ENCODE measurements at regions not wholly inside any gene's neighbourhood (a gene's known extent, or its start where the extent isn't known, plus 50 kb on each side); places are given as distances from the start of the nearest gene placed in this dataset.
"Not testable (repeated sequence)": the region's sequence is repeated elsewhere in the genome, so short reads cannot be mapped to it uniquely, and the experiment has no call there.

DNA sequence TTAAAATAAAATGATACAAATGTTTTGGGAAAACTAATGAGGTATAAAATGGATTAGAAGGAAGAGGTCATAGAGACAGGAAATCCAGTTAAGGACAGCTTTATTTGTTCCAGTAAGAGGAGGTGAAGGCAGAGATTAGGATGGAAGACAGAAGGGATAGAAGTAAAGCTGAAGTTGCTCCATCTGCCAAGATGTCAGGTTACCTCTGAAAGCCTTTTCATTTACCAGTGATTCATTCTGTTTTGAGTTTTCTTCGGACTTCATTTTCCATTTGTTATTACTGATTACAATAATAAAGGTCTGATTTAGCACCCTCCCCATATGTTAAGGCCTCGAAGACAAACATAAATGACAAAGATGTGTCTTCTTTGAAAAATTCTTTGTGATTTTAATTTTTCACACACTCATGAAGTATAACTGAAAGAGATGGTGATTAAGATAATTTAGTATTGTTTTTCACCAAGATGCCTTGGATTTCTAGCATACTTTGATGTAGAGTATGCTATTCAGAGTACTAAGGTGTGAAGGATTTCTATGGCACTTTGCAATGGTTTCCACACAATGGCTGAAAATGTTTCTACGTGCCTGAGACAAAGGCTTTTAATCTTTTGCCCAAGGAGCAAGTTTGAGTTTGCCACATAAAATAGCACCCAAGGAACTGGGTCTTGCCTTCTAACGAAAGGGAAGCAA, 75.4 kb upstream of the PLAAT1 start:
- no peak for TF ChIP-seq ZNF274 (IDR thresholded peaks at IDR 0.05; ENCODE audit: low read depth, low read length)
- TF ChIP-seq SUZ12 (IDR thresholded peaks at IDR 0.05; ENCODE audit: extremely low read depth, insufficient read depth, insufficient read length) = no peak
- Histone ChIP-seq H3K27me3 (ENCODE audit: insufficient read depth, insufficient read length) (no peaks in the 10 kb centered on the region), H3K9ac (ENCODE audit: insufficient read length, low read depth) (no peak overlapping the region), H3K4me1 (ENCODE audit: insufficient read depth, insufficient read length) (no peaks in the 10 kb centered on the region), H3K4me3 (ENCODE audit: insufficient read length, low read depth) (no peak overlapping the region), H3K9me3 (ENCODE audit: insufficient read depth, low read length) (no peaks in the 10 kb centered on the region), H3K36me3 (ENCODE audit: insufficient read depth, insufficient read length, low read length) (no peaks in the 10 kb centered on the region)
- DNase-seq (ENCODE audit: low read depth, low spot score) = no peak

GRCh38 chr3:193168931-193169330, 72.1 kb upstream of the PLAAT1 start:
- H3K4me1 ChIP-seq (ENCODE audit: insufficient read depth, insufficient read length) = no peaks in the 10 kb centered on the region

DNA sequence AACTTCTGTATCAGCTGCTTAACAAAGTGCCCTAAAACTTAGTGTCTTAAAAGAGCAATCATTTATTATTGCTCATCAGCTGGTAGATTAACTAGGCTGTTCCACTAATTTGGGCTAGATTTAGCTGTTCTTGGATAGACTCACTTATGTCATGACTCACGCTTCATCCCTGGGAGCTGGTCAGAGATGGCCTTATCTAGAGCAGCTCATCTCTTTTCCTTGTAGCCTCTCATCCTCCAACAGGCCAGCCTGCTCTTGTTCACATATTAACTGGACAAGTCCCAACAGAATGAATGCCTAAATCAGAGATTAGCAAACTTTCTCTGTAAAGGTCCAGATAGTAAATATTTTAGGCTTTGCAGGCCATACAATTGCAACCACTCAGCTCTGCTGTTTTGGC, 66.9 kb upstream of the PLAAT1 start:
- TF ChIP-seq SUZ12 (IDR thresholded peaks at IDR 0.05; ENCODE audit: extremely low read depth, insufficient read depth, insufficient read length) = no peak
- TF ChIP-seq YY1 (IDR thresholded peaks at IDR 0.05; ENCODE audit: insufficient read depth, insufficient read length) = no peak
- no peak for TF ChIP-seq ZNF274 (IDR thresholded peaks at IDR 0.05; ENCODE audit: low read depth, low read length)
- no peaks in the 10 kb centered on the region for H3K36me3 ChIP-seq (ENCODE audit: insufficient read depth, insufficient read length, low read length)
- H3K4me3 ChIP-seq (ENCODE audit: insufficient read length, low read depth) = no peak overlapping the region
- DNase-seq (ENCODE audit: low read depth, low spot score) = no peak
- H3K4me1 ChIP-seq (ENCODE audit: insufficient read depth, insufficient read length) = no peaks in the 10 kb centered on the region
- peaks cover 7% of the 10 kb centered on the region for H3K9me3 ChIP-seq (ENCODE audit: insufficient read depth, low read length)
- H3K27me3 ChIP-seq (ENCODE audit: insufficient read depth, insufficient read length) = no peaks in the 10 kb centered on the region
- no peak overlapping the region for H3K9ac ChIP-seq (ENCODE audit: insufficient read length, low read depth)

More at GRCh38 chr3:193168931-193169330, 72.1 kb upstream of the PLAAT1 start:
- H3K27me3 ChIP-seq (ENCODE audit: insufficient read depth, insufficient read length) = no peaks in the 10 kb centered on the region
- no peak for DNase-seq (ENCODE audit: low read depth, low spot score)
- H3K36me3 ChIP-seq (ENCODE audit: insufficient read depth, insufficient read length, low read length) = no peaks in the 10 kb centered on the region
- H3K9me3 ChIP-seq (ENCODE audit: insufficient read depth, low read length) = peaks cover 7% of the 10 kb centered on the region
- no peak overlapping the region for H3K9ac ChIP-seq (ENCODE audit: insufficient read length, low read depth)
- TF ChIP-seq YY1 (IDR thresholded peaks at IDR 0.05; ENCODE audit: insufficient read depth, insufficient read length) (no peak), SUZ12 (IDR thresholded peaks at IDR 0.05; ENCODE audit: extremely low read depth, insufficient read depth, insufficient read length) (no peak), ZNF274 (IDR thresholded peaks at IDR 0.05; ENCODE audit: low read depth, low read length) (no peak)
- H3K4me3 ChIP-seq (ENCODE audit: insufficient read length, low read depth) = no peak overlapping the region

DNA sequence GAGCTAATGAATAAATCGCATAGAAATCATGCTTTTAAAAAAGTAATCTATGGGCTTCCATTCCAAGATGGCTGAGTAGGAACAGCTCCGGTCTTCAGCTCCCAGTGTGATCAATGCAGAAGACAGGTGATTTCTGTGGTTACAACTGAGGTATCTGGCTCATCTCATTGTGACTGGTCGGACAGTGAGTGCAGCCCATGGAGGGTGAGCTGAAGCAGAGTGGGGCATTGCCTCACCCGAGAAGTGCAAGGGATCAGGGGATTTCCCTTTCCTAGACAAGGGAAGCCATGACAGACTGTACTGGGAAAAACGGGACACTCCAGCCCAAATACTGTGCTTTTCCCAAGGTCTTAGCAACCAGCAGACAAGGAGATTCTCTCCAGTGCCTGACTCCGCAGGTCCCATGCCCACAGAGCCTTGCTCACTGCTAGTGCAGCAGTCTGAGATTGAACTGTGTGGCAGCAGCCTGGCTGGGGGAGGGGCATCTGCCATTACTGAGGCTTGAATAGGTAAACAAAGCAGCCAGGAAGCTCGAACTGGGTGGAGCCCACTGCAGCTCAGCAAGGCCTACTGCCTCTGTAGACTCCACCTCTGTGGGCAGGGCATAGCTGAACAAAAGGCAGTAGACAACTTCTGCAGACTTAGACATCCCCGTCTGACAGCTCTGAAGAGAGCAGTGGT, 61.5 kb upstream of the PLAAT1 start:
- not testable (repeated sequence) for H3K9ac ChIP-seq (ENCODE audit: insufficient read length, low read depth); H3K27me3 ChIP-seq (ENCODE audit: insufficient read depth, insufficient read length); H3K4me3 ChIP-seq (ENCODE audit: insufficient read length, low read depth); H3K4me1 ChIP-seq (ENCODE audit: insufficient read depth, insufficient read length); H3K36me3 ChIP-seq (ENCODE audit: insufficient read depth, insufficient read length, low read length); H3K9me3 ChIP-seq (ENCODE audit: insufficient read depth, low read length)
- peak; percentile 18 for DNase-seq (ENCODE audit: low read depth, low spot score)

- Histone ChIP-seq H3K36me3 (ENCODE audit: insufficient read depth, insufficient read length, low read length) (no peaks in the 10 kb centered on the region), H3K27me3 (ENCODE audit: insufficient read depth, insufficient read length) (no peaks in the 10 kb centered on the region), H3K9ac (ENCODE audit: insufficient read length, low read depth) (no peak overlapping the region), H3K4me1 (ENCODE audit: insufficient read depth, insufficient read length) (no peaks in the 10 kb centered on the region), H3K4me3 (ENCODE audit: insufficient read length, low read depth) (no peak overlapping the region), H3K9me3 (ENCODE audit: insufficient read depth, low read length) (no peaks in the 10 kb centered on the region)
- no peak for DNase-seq (ENCODE audit: low read depth, low spot score)
- no peak for TF ChIP-seq ZNF274 (IDR thresholded peaks at IDR 0.05; ENCODE audit: low read depth, low read length)
- no peak for TF ChIP-seq SUZ12 (IDR thresholded peaks at IDR 0.05; ENCODE audit: extremely low read depth, insufficient read depth, insufficient read length)
- TF ChIP-seq YY1 (IDR thresholded peaks at IDR 0.05; ENCODE audit: insufficient read depth, insufficient read length) = no peak
These were observed 53.8 kb upstream of the PLAAT1 start for GRCh38 chr3:193187070-193187722.

DNA sequence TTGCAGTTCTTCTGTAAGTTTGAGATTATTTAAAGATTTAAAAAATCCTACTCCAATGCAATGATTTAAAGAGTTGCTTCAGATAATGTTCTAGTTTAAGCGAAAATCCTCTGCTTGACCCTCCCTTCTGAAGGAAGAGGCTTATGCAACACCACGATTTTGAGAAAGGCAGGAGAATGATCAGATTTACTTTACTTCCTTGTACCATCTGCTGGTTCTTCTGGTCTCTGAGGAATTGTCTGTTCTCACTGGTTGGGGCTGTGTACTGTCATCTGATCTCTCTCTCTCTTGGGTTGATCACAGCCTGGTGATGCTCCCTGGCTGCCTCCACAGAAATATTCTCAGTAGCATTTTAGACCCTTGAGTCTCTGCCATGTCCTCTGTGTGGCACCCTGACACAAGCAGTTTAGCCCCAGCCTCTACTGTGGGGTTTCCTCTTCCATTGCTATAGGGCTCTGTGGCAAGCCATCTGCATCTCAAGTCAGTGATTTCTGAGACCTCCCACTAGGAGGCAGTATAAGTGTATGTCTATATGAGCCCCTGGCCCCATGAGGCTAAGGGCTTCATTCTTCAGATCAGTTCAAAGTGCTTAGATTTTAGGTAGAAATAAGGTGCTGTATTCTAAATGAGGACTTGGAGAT, 50.8 kb upstream of the PLAAT1 start:
- Histone ChIP-seq H3K27me3 (ENCODE audit: insufficient read depth, insufficient read length) (no peaks in the 10 kb centered on the region), H3K4me3 (ENCODE audit: insufficient read length, low read depth) (no peak overlapping the region), H3K36me3 (ENCODE audit: insufficient read depth, insufficient read length, low read length) (no peaks in the 10 kb centered on the region), H3K9me3 (ENCODE audit: insufficient read depth, low read length) (no peaks in the 10 kb centered on the region), H3K9ac (ENCODE audit: insufficient read length, low read depth) (no peak overlapping the region), H3K4me1 (ENCODE audit: insufficient read depth, insufficient read length) (no peaks in the 10 kb centered on the region)
- TF ChIP-seq ZNF274 (IDR thresholded peaks at IDR 0.05; ENCODE audit: low read depth, low read length) (no peak), SUZ12 (IDR thresholded peaks at IDR 0.05; ENCODE audit: extremely low read depth, insufficient read depth, insufficient read length) (no peak), YY1 (IDR thresholded peaks at IDR 0.05; ENCODE audit: insufficient read depth, insufficient read length) (no peak)
- DNase-seq (ENCODE audit: low read depth, low spot score) = peak; percentile 76

Data from NT2/D1 (cell line).